HepG2 (cell line): ENCODE measurements at regions not wholly inside any gene's neighbourhood (a gene's known extent, or its start where the extent isn't known, plus 50 kb on each side); places are given as distances from the start of the nearest gene placed in this dataset.

Experiments
- ATAC-seq: fragments of 200-7000 bp; cut with Tn5 transposase; 3 replicates; pipeline ENCODE4 v1.9.1; 2020; ENCODE audit warnings: mild to moderate bottlenecking, moderate library complexity
- BruUV-seq: library from RNA; stranded (reverse); fragments of 400-500 nt; replicated peaks from 2 replicates; lab custom pipeline; 2021; lab: Mats Ljungman, UMichigan
- CTCF ChIA-PET: fragments of 300-600 bp; formaldehyde crosslinking; extraction: SDS; loops from one replicate; lab custom pipeline; 2021; ENCODE audit warnings: low total read pairs, inconsistent platforms, low intra/inter-chr PET ratio; lab: Yijun Ruan, JAX
- POLR2A ChIA-PET: fragments of 350-600 bp; sonication (Branson Sonifier 250); formaldehyde crosslinking; loops from one replicate; lab custom pipeline; 2020; ENCODE audit warnings: antibody characterized with exemption, inconsistent platforms; lab: Yijun Ruan, JAX
- DNase-seq: peaks from one replicate; pipeline ENCODE4 v3.0.0-alpha.2; 2015; ENCODE audit warnings: low spot score
- FAIRE-seq: peaks from 3 replicates; lab custom pipeline; 2011; peaks lifted over from hg19 to GRCh38; lab: Jason Lieb, UNC
- H2AFZ ChIP-seq: one replicate; pipeline ENCODE4 v1.6.1; 2011; ENCODE audit warnings: low read length, inconsistent platforms
- H3K27ac ChIP-seq: fragments of 300-600 bp; 3 replicates; pipeline ENCODE4 v1.8.0; 2011; ENCODE audit warnings: mixed run types, mild to moderate bottlenecking, mixed read lengths, low read length, inconsistent platforms; ENCODE audit not compliant: insufficient read depth; ENCODE audit errors: extremely low read length
- H3K27me3 ChIP-seq, 2 experiments: fragments of 200-600 bp in 1 of 2; 2 replicates in 1 of 2; 3 replicates in 1 of 2; pipeline versions ENCODE4 v1.6.0 to v1.8.0; 2011; ENCODE audit warnings: low read length in 2 of 2, mild to moderate bottlenecking in 2 of 2, moderate library complexity in 2 of 2, inconsistent platforms in 1 of 2; ENCODE audit not compliant: insufficient read depth in 2 of 2, control insufficient read depth in 1 of 2
- H3K36me3 ChIP-seq, 2 experiments: fragments of 200-600 bp in 1 of 2; replicated peaks in 1 of 2; 2 replicates in 1 of 2; 3 replicates in 1 of 2; pipeline versions ENCODE4 v1.5.1 to v1.8.0; 2011; ENCODE audit warnings: low read length in 2 of 2, inconsistent platforms in 1 of 2; ENCODE audit not compliant: insufficient read depth in 2 of 2, control insufficient read depth in 1 of 2
- H3K4me1 ChIP-seq: 2 replicates; pipeline ENCODE4 v1.5.1; 2012; ENCODE audit warnings: low read length, inconsistent platforms; ENCODE audit not compliant: insufficient read depth
- H3K4me2 ChIP-seq: 2 replicates; pipeline ENCODE4 v1.6.0; 2011; ENCODE audit warnings: low read depth, low read length, inconsistent platforms
- H3K4me3 ChIP-seq, 3 experiments: fragments of 200-600 bp in 1 of 3; sonication (generic), shearing (Covaris generic) in 1 of 3; replicated peaks in 1 of 3; 2 replicates each; pipeline ENCODE4 v1.5.1; 2011 to 2016; ENCODE audit warnings: low read length in 3 of 3, inconsistent platforms in 2 of 3, low read depth in 2 of 3, mild to moderate bottlenecking in 2 of 3, control low read depth in 1 of 3, mixed read lengths in 1 of 3; ENCODE audit not compliant: insufficient read depth in 1 of 3
- H3K79me2 ChIP-seq: one replicate; pipeline ENCODE4 v1.6.1; 2011; ENCODE audit warnings: low read length, inconsistent platforms; ENCODE audit not compliant: insufficient read depth
- H3K9ac ChIP-seq: 2 replicates; pipeline ENCODE4 v1.6.0; 2011; ENCODE audit warnings: mild to moderate bottlenecking, low read depth, low read length, inconsistent platforms; ENCODE audit not compliant: insufficient read depth
- H3K9me3 ChIP-seq: 2 replicates; pipeline ENCODE4 v1.5.1; 2012; ENCODE audit warnings: mild to moderate bottlenecking, low read length
- H4K20me1 ChIP-seq: 2 replicates; pipeline ENCODE4 v1.6.0; 2011; ENCODE audit warnings: inconsistent platforms, mild to moderate bottlenecking, low read length, moderate library complexity; ENCODE audit not compliant: insufficient read depth
- ARHGAP35 ChIP-seq: sonication (generic); formaldehyde crosslinking; IDR thresholded peaks from 2 replicates; pipeline ENCODE4 v1.9.0; 2022; ENCODE audit warnings: mild to moderate bottlenecking, inconsistent platforms, moderate library complexity, missing genetic modification reagents, borderline replicate concordance
- NFKB2 ChIP-seq: sonication (generic); formaldehyde crosslinking; IDR thresholded peaks from 2 replicates; pipeline ENCODE4 v1.4.0; 2020; ENCODE audit warnings: missing genetic modification reagents, borderline replicate concordance
- YEATS4 ChIP-seq: sonication (generic); formaldehyde crosslinking; IDR thresholded peaks from 2 replicates; pipeline ENCODE4 v1.4.0; 2020; ENCODE audit warnings: missing genetic modification reagents, borderline replicate concordance
- WGBS: methylation state at CpG from one replicate; pipeline ENCODE4 v1.1.6; 2017; ENCODE audit warnings: low lambda C conversion rate; 5-methylcytosine and 5-hydroxymethylcytosine counted together
- in situ Hi-C: cut with HindIII; loops from 2 replicates; pipeline ENCODE4 v1.10.0; 2017; ENCODE audit warnings: low pct_unique_long_range_greater_than_20kb; ENCODE audit not compliant: extremely low pct_ligation_motif_present
- intact Hi-C: fragments of 100-400 bp; cut with micrococcal nuclease; formaldehyde crosslinking; loops from one replicate; pipeline ENCODE4 v1.10.0; 2022; ENCODE audit not compliant: unreplicated experiment
- TF ChIP-seq, protein P1 (sequence below): sonication (generic); formaldehyde crosslinking; IDR thresholded peaks from 2 replicates; pipeline ENCODE4 v1.9.0; 2021; ENCODE audit warnings: mild to moderate bottlenecking, missing genetic modification reagents
- TF ChIP-seq, protein P2 (sequence below): sonication (generic); formaldehyde crosslinking; IDR thresholded peaks from 2 replicates; pipeline ENCODE4 v1.5.1; 2020; ENCODE audit warnings: missing genetic modification reagents, mild to moderate bottlenecking, borderline replicate concordance
- TF ChIP-seq, protein P3 (sequence below): sonication (generic); formaldehyde crosslinking; IDR thresholded peaks from 2 replicates; pipeline ENCODE4 v1.5.0; 2020; ENCODE audit warnings: missing genetic modification reagents

DNA sequence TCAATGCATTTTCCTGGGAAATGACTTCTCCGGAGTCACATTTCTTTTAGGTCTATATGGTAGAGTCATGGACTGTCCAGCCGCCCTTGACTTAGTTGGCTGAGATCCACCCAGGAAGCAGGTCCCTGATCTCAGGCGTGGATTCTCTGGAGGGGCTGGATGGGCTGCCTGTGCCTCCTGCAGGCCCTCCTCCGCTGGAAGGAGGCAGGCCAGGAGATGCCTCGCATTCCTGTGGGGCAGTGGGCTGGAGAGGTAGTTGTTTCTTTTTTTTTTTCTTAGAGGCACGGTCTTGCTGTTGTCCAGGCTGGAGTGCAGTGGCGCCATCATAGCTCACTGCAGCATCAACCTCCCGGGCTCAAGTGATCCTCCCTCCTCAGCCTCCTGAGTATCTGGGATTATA, 129.0 kb upstream of the MYCN start:
- Histone ChIP-seq H3K27me3 (peaks cover 5 to 57% of the 10 kb centered on the region in 2 experiments; a peak in 3 of 5 replicates), H3K79me2 (no peaks in the 10 kb centered on the region), H4K20me1 (no peaks in the 10 kb centered on the region), H3K36me3 (no peaks in the 10 kb centered on the region), H3K4me3 (no peak overlapping the region), H3K9ac (no peak overlapping the region), H3K4me2 (no peak overlapping the region), H3K27ac (no peak overlapping the region), H3K9me3 (no peaks in the 10 kb centered on the region), H2AFZ (no peak overlapping the region), H3K4me1 (no peaks in the 10 kb centered on the region)
- no peak for ATAC-seq
- no TSS peak for BruUV-seq
- POLR2A ChIA-PET = no interaction called here
- intact Hi-C loops = no loop called here
- no peak for FAIRE-seq
- CTCF ChIA-PET = no interaction called here
- WGBS = 30% methylated on average over 8 of the region's 8 CpGs
- in situ Hi-C loops = no loop called here
- TF ChIP-seq ARHGAP35 (CRISPR knock-in tag) (no peak), YEATS4 (no peak)
- no peak for DNase-seq

DNA sequence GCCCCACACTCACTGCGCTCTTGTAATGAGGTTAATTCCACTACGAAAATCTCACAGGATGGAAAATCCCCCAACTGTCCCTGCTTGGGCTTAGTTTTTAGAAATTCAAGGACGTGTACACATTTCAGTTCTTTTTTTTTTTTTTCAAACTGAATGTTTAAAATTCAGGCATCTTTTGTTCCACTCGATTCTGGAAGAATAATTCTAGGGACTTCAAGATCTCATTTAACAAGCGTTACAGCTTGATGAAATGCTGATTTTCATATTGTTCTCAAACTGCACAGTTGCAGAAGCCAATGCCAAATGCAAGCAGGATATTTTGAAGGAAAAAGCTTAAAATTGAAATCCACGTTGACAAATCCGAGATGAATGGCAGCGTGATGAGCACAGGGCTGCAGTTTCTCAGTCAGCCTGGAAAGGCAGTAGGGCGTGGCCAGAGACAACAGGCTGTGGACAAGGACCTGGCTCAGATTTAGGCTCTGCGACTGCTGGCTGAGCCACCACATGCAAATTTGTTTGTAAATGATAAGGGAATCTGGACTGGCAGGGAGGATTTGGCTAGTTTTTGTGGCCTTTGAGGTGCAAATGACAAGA, 128.1 kb upstream of the MYCN start:
- H3K9me3 ChIP-seq = no peaks in the 10 kb centered on the region
- BruUV-seq = no TSS peak
- no peak for ATAC-seq
- no peak for DNase-seq
- H3K36me3 ChIP-seq = no peaks in the 10 kb centered on the region
- no peak overlapping the region for H3K4me2 ChIP-seq
- H3K79me2 ChIP-seq = no peaks in the 10 kb centered on the region
- TF ChIP-seq, protein P1, sequence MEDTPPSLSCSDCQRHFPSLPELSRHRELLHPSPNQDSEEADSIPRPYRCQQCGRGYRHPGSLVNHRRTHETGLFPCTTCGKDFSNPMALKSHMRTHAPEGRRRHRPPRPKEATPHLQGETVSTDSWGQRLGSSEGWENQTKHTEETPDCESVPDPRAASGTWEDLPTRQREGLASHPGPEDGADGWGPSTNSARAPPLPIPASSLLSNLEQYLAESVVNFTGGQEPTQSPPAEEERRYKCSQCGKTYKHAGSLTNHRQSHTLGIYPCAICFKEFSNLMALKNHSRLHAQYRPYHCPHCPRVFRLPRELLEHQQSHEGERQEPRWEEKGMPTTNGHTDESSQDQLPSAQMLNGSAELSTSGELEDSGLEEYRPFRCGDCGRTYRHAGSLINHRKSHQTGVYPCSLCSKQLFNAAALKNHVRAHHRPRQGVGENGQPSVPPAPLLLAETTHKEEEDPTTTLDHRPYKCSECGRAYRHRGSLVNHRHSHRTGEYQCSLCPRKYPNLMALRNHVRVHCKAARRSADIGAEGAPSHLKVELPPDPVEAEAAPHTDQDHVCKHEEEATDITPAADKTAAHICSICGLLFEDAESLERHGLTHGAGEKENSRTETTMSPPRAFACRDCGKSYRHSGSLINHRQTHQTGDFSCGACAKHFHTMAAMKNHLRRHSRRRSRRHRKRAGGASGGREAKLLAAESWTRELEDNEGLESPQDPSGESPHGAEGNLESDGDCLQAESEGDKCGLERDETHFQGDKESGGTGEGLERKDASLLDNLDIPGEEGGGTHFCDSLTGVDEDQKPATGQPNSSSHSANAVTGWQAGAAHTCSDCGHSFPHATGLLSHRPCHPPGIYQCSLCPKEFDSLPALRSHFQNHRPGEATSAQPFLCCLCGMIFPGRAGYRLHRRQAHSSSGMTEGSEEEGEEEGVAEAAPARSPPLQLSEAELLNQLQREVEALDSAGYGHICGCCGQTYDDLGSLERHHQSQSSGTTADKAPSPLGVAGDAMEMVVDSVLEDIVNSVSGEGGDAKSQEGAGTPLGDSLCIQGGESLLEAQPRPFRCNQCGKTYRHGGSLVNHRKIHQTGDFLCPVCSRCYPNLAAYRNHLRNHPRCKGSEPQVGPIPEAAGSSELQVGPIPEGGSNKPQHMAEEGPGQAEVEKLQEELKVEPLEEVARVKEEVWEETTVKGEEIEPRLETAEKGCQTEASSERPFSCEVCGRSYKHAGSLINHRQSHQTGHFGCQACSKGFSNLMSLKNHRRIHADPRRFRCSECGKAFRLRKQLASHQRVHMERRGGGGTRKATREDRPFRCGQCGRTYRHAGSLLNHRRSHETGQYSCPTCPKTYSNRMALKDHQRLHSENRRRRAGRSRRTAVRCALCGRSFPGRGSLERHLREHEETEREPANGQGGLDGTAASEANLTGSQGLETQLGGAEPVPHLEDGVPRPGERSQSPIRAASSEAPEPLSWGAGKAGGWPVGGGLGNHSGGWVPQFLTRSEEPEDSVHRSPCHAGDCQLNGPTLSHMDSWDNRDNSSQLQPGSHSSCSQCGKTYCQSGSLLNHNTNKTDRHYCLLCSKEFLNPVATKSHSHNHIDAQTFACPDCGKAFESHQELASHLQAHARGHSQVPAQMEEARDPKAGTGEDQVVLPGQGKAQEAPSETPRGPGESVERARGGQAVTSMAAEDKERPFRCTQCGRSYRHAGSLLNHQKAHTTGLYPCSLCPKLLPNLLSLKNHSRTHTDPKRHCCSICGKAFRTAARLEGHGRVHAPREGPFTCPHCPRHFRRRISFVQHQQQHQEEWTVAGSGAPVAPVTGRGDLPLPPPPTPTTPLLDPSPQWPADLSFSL (CRISPR knock-in tag) = no peak
- TF ChIP-seq NFKB2 (CRISPR knock-in tag) = no peak
- TF ChIP-seq, protein P2, sequence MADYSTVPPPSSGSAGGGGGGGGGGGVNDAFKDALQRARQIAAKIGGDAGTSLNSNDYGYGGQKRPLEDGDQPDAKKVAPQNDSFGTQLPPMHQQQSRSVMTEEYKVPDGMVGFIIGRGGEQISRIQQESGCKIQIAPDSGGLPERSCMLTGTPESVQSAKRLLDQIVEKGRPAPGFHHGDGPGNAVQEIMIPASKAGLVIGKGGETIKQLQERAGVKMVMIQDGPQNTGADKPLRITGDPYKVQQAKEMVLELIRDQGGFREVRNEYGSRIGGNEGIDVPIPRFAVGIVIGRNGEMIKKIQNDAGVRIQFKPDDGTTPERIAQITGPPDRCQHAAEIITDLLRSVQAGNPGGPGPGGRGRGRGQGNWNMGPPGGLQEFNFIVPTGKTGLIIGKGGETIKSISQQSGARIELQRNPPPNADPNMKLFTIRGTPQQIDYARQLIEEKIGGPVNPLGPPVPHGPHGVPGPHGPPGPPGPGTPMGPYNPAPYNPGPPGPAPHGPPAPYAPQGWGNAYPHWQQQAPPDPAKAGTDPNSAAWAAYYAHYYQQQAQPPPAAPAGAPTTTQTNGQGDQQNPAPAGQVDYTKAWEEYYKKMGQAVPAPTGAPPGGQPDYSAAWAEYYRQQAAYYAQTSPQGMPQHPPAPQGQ (CRISPR knock-in tag) = no peak
- TF ChIP-seq, protein P3, sequence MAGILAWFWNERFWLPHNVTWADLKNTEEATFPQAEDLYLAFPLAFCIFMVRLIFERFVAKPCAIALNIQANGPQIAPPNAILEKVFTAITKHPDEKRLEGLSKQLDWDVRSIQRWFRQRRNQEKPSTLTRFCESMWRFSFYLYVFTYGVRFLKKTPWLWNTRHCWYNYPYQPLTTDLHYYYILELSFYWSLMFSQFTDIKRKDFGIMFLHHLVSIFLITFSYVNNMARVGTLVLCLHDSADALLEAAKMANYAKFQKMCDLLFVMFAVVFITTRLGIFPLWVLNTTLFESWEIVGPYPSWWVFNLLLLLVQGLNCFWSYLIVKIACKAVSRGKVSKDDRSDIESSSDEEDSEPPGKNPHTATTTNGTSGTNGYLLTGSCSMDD (CRISPR knock-in tag) = no peak
- in situ Hi-C loops (no loop called here), intact Hi-C loops (no loop called here)
- CTCF ChIA-PET = no interaction called here
- H3K27me3 ChIP-seq = peaks cover 5 to 63% of the 10 kb centered on the region in 2 experiments; a peak in 3 of 5 replicates
- H3K9ac ChIP-seq = no peak overlapping the region
- no peak for FAIRE-seq
- no peak overlapping the region for H2AFZ ChIP-seq
- H3K27ac ChIP-seq = no peak overlapping the region
- 42% methylated on average over 10 of the region's 10 CpGs for WGBS
- POLR2A ChIA-PET = no interaction called here
- H3K4me3 ChIP-seq = no peak overlapping the region
- no peaks in the 10 kb centered on the region for H4K20me1 ChIP-seq
- no peaks in the 10 kb centered on the region for H3K4me1 ChIP-seq
